ENCODE measurements at regions not wholly inside any gene's neighbourhood (a gene's known extent, or its start where the extent isn't known, plus 50 kb on each side); places are given as distances from the start of the nearest gene placed in this dataset.

DNA sequence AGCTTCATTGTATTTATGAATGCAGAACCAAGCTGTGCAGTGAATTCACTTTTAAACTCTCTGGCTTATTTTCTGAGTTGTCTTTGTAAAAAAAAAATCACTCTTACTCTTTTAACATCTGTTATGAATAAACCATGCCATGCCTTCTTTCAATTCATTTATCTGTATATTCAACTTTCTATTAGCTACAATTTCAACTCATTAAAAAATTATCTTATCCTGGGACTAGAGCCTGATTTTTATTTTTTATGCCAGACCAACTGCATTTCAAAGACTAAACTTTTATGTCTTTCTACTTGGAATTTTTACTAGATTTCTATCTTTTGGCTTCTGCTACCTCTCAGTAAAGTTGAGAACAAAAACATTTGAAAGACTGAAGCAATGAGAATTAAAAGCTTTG is 342.7 kb downstream of the DEPDC1B start:
- TF ChIP-seq CTCF (IDR thresholded peaks at IDR 0.05): no peak
- TF ChIP-seq EP300 (IDR thresholded peaks at IDR 0.05): no peak
- no peak for TF ChIP-seq POLR2A (IDR thresholded peaks at IDR 0.05)
- TF ChIP-seq POLR2AphosphoS5 (IDR thresholded peaks at IDR 0.05): no peak
- H3K9me3 ChIP-seq: no peaks in the 10 kb centered on the region
- H3K4me1 ChIP-seq: no peaks in the 10 kb centered on the region
- no peaks in the 10 kb centered on the region for H3K27me3 ChIP-seq
- no peak overlapping the region for H3K27ac ChIP-seq
- DNase-seq (ENCODE audit: low spot score in 2 of 2): no peak
- no peaks in the 10 kb centered on the region for H3K36me3 ChIP-seq
- no peak overlapping the region for H3K4me3 ChIP-seq

- Histone ChIP-seq H3K27ac (no peak overlapping the region), H3K4me3 (no peak overlapping the region), H3K9me3 (no peaks in the 10 kb centered on the region), H3K27me3 (no peaks in the 10 kb centered on the region), H3K36me3 (no peaks in the 10 kb centered on the region), H3K4me1 (no peaks in the 10 kb centered on the region)
- 51% methylated on average over 2 of the region's 2 CpGs for WGBS
- no peak for DNase-seq (ENCODE audit: low spot score in 2 of 2)
- TF ChIP-seq POLR2A (IDR thresholded peaks at IDR 0.05) (no peak), POLR2AphosphoS5 (IDR thresholded peaks at IDR 0.05) (no peak), EP300 (IDR thresholded peaks at IDR 0.05) (no peak), CTCF (IDR thresholded peaks at IDR 0.05) (no peak)
These were observed 343.2 kb downstream of the DEPDC1B start for GRCh38 chr5:60356745-60357144.

DNA sequence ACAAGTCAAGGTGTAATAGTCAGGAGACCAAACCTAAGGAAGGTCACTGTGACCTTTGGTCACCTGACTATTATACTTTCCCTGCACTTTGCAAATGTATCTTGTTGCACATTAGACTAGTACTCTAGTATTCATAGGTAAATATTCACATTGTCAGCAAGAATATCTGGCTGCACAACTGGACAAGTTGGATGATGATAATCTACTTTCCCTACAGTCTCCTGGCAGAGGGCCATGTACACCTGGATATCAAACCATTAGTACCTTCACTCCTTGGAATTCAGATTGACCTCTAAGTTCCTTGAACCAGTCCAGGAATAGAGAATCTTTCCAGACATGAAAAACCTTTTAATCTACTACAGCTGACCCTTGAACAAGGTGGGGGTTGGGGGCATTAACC is 344.8 kb downstream of the DEPDC1B start:
- Histone ChIP-seq H3K4me3 (no peak overlapping the region), H3K27ac (no peak overlapping the region), H3K4me1 (no peaks in the 10 kb centered on the region), H3K9me3 (no peaks in the 10 kb centered on the region), H3K36me3 (no peaks in the 10 kb centered on the region), H3K27me3 (no peaks in the 10 kb centered on the region)
- TF ChIP-seq POLR2A (IDR thresholded peaks at IDR 0.05) (no peak), EP300 (IDR thresholded peaks at IDR 0.05) (no peak), POLR2AphosphoS5 (IDR thresholded peaks at IDR 0.05) (no peak), CTCF (IDR thresholded peaks at IDR 0.05) (no peak)
- DNase-seq (ENCODE audit: low spot score in 2 of 2): no peak

DNA sequence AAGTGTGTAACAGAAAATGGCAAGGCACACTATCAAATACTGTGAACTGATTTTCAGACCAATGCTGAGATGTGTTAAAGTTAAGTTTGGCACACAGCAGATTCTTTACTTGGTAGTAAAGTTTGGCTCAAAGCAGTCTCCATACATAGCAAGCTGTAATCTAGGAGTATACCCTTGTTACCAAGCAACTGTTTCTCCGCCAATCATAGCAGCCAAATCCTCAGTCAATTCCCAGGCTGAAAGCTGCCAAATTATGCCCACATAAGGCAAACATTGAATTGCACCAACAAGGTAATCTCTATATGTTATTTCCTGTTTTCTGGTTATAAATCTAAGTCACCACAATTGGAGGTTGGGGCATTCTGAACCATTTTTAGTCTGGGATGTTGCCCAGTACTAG is 345.7 kb downstream of the DEPDC1B start:
- DNase-seq (ENCODE audit: low spot score in 2 of 2): no peak
- Histone ChIP-seq H3K27ac (no peak overlapping the region), H3K4me1 (no peaks in the 10 kb centered on the region), H3K27me3 (no peaks in the 10 kb centered on the region), H3K4me3 (no peak overlapping the region), H3K9me3 (no peaks in the 10 kb centered on the region), H3K36me3 (no peaks in the 10 kb centered on the region)
- TF ChIP-seq CTCF (IDR thresholded peaks at IDR 0.05): no peak
- TF ChIP-seq POLR2A (IDR thresholded peaks at IDR 0.05): no peak
- TF ChIP-seq EP300 (IDR thresholded peaks at IDR 0.05): no peak
- TF ChIP-seq POLR2AphosphoS5 (IDR thresholded peaks at IDR 0.05): no peak
- 82% methylated on average over 1 of the region's 1 CpG for WGBS

GRCh38 chr5:60352992-60353599 is 346.9 kb downstream of the DEPDC1B start:
- 33% methylated on average over 1 of the region's 1 CpG for WGBS
- no peak overlapping the region for H3K4me3 ChIP-seq
- H3K27me3 ChIP-seq: no peaks in the 10 kb centered on the region
- H3K9me3 ChIP-seq: no peaks in the 10 kb centered on the region
- no peak overlapping the region for H3K27ac ChIP-seq
- no peaks in the 10 kb centered on the region for H3K4me1 ChIP-seq
- TF ChIP-seq CTCF (IDR thresholded peaks at IDR 0.05) (no peak), EP300 (IDR thresholded peaks at IDR 0.05) (no peak), POLR2AphosphoS5 (IDR thresholded peaks at IDR 0.05) (no peak), POLR2A (IDR thresholded peaks at IDR 0.05) (no peak)
- H3K36me3 ChIP-seq: no peaks in the 10 kb centered on the region
- DNase-seq (ENCODE audit: low spot score in 2 of 2): no peak

Measured in suprapubic skin (tissue), 4 donors.